ENCODE measurements at regions not wholly inside any gene's neighbourhood (a gene's known extent, or its start where the extent isn't known, plus 50 kb on each side); places are given as distances from the start of the nearest gene placed in this dataset.
A peak's percentile ranks its signal among the peaks of the same experiment; 100 is the strongest.
"Not testable (repeated sequence)": the region's sequence is repeated elsewhere in the genome, so short reads cannot be mapped to it uniquely, and the experiment has no call there.

- intact Hi-C loops (cut with DNase I, micrococcal nuclease) = no loop called here
Observed at GRCh38 chr11:31956310-31956709, 134.6 kb upstream of the RCN1 start.

GRCh38 chr11:31955838-31956237 lies 135.0 kb upstream of the RCN1 start:
- no peak overlapping the region for H3K4me3 ChIP-seq
- no peaks in the 10 kb centered on the region for H3K9me3 ChIP-seq
- ATAC-seq = peak; percentile 54
- no peaks in the 10 kb centered on the region for H3K36me3 ChIP-seq (ENCODE audit: low read depth)
- TF ChIP-seq CTCF (IDR thresholded peaks at IDR 0.05) = no peak
- intact Hi-C loops (cut with DNase I, micrococcal nuclease) = no loop called here
- H3K4me1 ChIP-seq (ENCODE audit: low read depth) = no peaks in the 10 kb centered on the region
- DNase-seq = peak in 1 of 3 donors; percentile 24

More at GRCh38 chr11:31956310-31956709, 134.6 kb upstream of the RCN1 start:
- Histone ChIP-seq H3K36me3 (ENCODE audit: low read depth) (no peaks in the 10 kb centered on the region), H3K4me3 (no peak overlapping the region), H3K4me1 (ENCODE audit: low read depth) (no peaks in the 10 kb centered on the region), H3K9me3 (no peaks in the 10 kb centered on the region)
- ATAC-seq (no peak), DNase-seq (no peak)
- TF ChIP-seq CTCF (IDR thresholded peaks at IDR 0.05) = no peak

GRCh38 chr11:31953803-31954327 lies 137.0 kb upstream of the RCN1 start:
- no peak for ATAC-seq
- H3K9me3 ChIP-seq = no peaks in the 10 kb centered on the region
- intact Hi-C loops (cut with DNase I, micrococcal nuclease) = no loop called here
- TF ChIP-seq CTCF (IDR thresholded peaks at IDR 0.05) = no peak
- H3K36me3 ChIP-seq (ENCODE audit: low read depth) = no peaks in the 10 kb centered on the region
- no peaks in the 10 kb centered on the region for H3K4me1 ChIP-seq (ENCODE audit: low read depth)
- no peak overlapping the region for H3K4me3 ChIP-seq
- DNase-seq = no peak

GRCh38 chr11:31949733-31950200 lies 138.6 kb upstream of the PAX6 start:
- intact Hi-C loops (cut with DNase I, micrococcal nuclease); DNase-seq; ATAC-seq; H3K36me3 ChIP-seq (ENCODE audit: low read depth); H3K4me1 ChIP-seq (ENCODE audit: low read depth); H3K9me3 ChIP-seq; H3K4me3 ChIP-seq: not testable (repeated sequence)

- intact Hi-C loops (cut with DNase I, micrococcal nuclease) = no loop called here
- H3K36me3 ChIP-seq (ENCODE audit: low read depth) = no peaks in the 10 kb centered on the region
- H3K4me1 ChIP-seq (ENCODE audit: low read depth) = no peaks in the 10 kb centered on the region
- ATAC-seq = peak; percentile 49
- no peak for DNase-seq
- no peak for TF ChIP-seq CTCF (IDR thresholded peaks at IDR 0.05)
- no peaks in the 10 kb centered on the region for H3K9me3 ChIP-seq
- H3K4me3 ChIP-seq = no peak overlapping the region
Observed at GRCh38 chr11:31947051-31947450, 135.9 kb upstream of the PAX6 start.

GRCh38 chr11:31943056-31943780 lies 132.1 kb upstream of the PAX6 start:
- Histone ChIP-seq H3K9me3 (no peaks in the 10 kb centered on the region), H3K4me3 (no peak overlapping the region), H3K4me1 (ENCODE audit: low read depth) (no peaks in the 10 kb centered on the region), H3K36me3 (ENCODE audit: low read depth) (no peaks in the 10 kb centered on the region)
- TF ChIP-seq CTCF (IDR thresholded peaks at IDR 0.05) = no peak
- DNase-seq (no peak), ATAC-seq (no peak)
- intact Hi-C loops (cut with DNase I, micrococcal nuclease) = no loop called here

Data from mucosa of descending colon (tissue), 3 donors.